SK-N-SH (cell line): ENCODE measurements at regions not wholly inside any gene's neighbourhood (a gene's known extent, or its start where the extent isn't known, plus 50 kb on each side); places are given as distances from the start of the nearest gene placed in this dataset.
"Not testable (repeated sequence)": the region's sequence is repeated elsewhere in the genome, so short reads cannot be mapped to it uniquely, and the experiment has no call there.

Experiments
- CTCF ChIA-PET: fragments of 300-600, 350-600 bp; formaldehyde crosslinking; extraction: SDS; loops from one replicate; lab custom pipeline; 2021; lab: Yijun Ruan, JAX
- POLR2A ChIA-PET: fragments of 350-600 bp; sonication (Branson Sonifier 250); formaldehyde crosslinking; extraction: SDS; loops from one replicate; lab custom pipeline; 2020; ENCODE audit warnings: antibody characterized with exemption, inconsistent platforms; lab: Yijun Ruan, JAX
- DNase-seq: peaks from one replicate; pipeline ENCODE4 v3.0.0; 2012
- H2AFZ ChIP-seq: fragments of 200-600 bp; sonication (generic); 2 replicates; pipeline ENCODE4 v1.8.1; 2016; ENCODE audit warnings: antibody characterized with exemption, mild to moderate bottlenecking, low read depth
- H3F3A ChIP-seq: fragments of 200-600 bp; sonication (generic); replicated peaks from 2 replicates; pipeline ENCODE3; 2016; ENCODE audit warnings: antibody characterized with exemption, mild to moderate bottlenecking; ENCODE audit not compliant: insufficient read depth
- H3K27ac ChIP-seq, 2 experiments: fragments of 200-500 bp in 1 of 2; fragments of 200-600 bp in 1 of 2; sonication (Bioruptor generic) in 1 of 2; sonication (generic), shearing (Covaris generic) in 1 of 2; 2 replicates each; pipeline versions ENCODE4 v1.5.1 to v1.6.1; 2014 to 2016; ENCODE audit warnings: low read depth in 2 of 2, inconsistent platforms in 1 of 2, low read length in 1 of 2, mild to moderate bottlenecking in 1 of 2, mixed read lengths in 1 of 2
- H3K27me3 ChIP-seq: fragments of 200-600 bp; sonication (generic), shearing (Covaris generic); 2 replicates; pipeline ENCODE4 v1.6.1; 2016; ENCODE audit warnings: mixed run types; ENCODE audit not compliant: insufficient read depth
- H3K36me3 ChIP-seq, 2 experiments: fragments of 200-500 bp in 1 of 2; fragments of 200-600 bp in 1 of 2; sonication (Bioruptor generic) in 1 of 2; sonication (generic) in 1 of 2; replicated peaks in 1 of 2; 2 replicates each; pipeline versions ENCODE3 to v1.5.1; 2014 to 2016; ENCODE audit warnings: low read length in 1 of 2, mild to moderate bottlenecking in 1 of 2; ENCODE audit not compliant: insufficient read depth in 2 of 2, control insufficient read depth in 1 of 2
- H3K4me1 ChIP-seq, 2 experiments: fragments of 200-500 bp in 1 of 2; fragments of 200-600 bp in 1 of 2; sonication (Bioruptor generic) in 1 of 2; sonication (generic), shearing (Covaris generic) in 1 of 2; 2 replicates each; pipeline versions ENCODE4 v1.5.1 to v1.6.1; 2014 to 2016; ENCODE audit warnings: low read depth in 1 of 2, low read length in 1 of 2, mixed run types in 1 of 2; ENCODE audit not compliant: insufficient read depth in 2 of 2, control insufficient read depth in 1 of 2
- H3K4me2 ChIP-seq: fragments of 200-600 bp; sonication (generic), shearing (Covaris generic); 2 replicates; pipeline ENCODE4 v1.6.1; 2017; ENCODE audit warnings: mixed run types
- H3K4me3 ChIP-seq, 2 experiments: fragments of 200-500 bp in 1 of 2; fragments of 200-600 bp in 1 of 2; sonication (Bioruptor generic) in 1 of 2; sonication (generic), shearing (Covaris generic) in 1 of 2; 2 replicates each; pipeline versions ENCODE4 v1.5.1 to v1.8.1; 2014 to 2016; ENCODE audit warnings: low read depth in 2 of 2, inconsistent platforms in 1 of 2, low read length in 1 of 2, mild to moderate bottlenecking in 1 of 2, mixed read lengths in 1 of 2, moderate library complexity in 1 of 2
- H3K79me2 ChIP-seq: fragments of 200-600 bp; sonication (generic); 2 replicates; pipeline ENCODE4 v1.8.1; 2017; ENCODE audit warnings: mild to moderate bottlenecking; ENCODE audit not compliant: insufficient read depth
- H3K9ac ChIP-seq: fragments of 200-600 bp; sonication (generic); 2 replicates; pipeline ENCODE4 v1.6.1; 2017; ENCODE audit warnings: mixed run types
- H3K9me2 ChIP-seq: fragments of 200-600 bp; sonication (generic); 2 replicates; pipeline ENCODE4 v1.6.1; 2017; ENCODE audit warnings: mixed run types
- H3K9me3 ChIP-seq: fragments of 200-600 bp; sonication (generic); 2 replicates; pipeline ENCODE4 v1.6.1; 2017; ENCODE audit warnings: mixed run types, mild to moderate bottlenecking, moderate library complexity
- H4K20me1 ChIP-seq: fragments of 200-600 bp; sonication (generic); 2 replicates; pipeline ENCODE4 v1.6.1; 2017; ENCODE audit warnings: mild to moderate bottlenecking, mixed run types; ENCODE audit not compliant: insufficient read depth
- ELF1 ChIP-seq: IDR thresholded peaks from 2 replicates; pipeline ENCODE4 v1.4.0; 2012
- EP300 ChIP-seq, 2 experiments: IDR thresholded peaks; 2 replicates each; pipeline versions ENCODE4 v1.4.0 to v1.6.1; 2012; ENCODE audit warnings: borderline replicate concordance in 1 of 2, low read depth in 1 of 2, low read length in 1 of 2
- FOSL2 ChIP-seq: IDR thresholded peaks from 2 replicates; pipeline ENCODE4 v1.4.0; 2012; ENCODE audit warnings: low read depth, mild to moderate bottlenecking, moderate library complexity, borderline replicate concordance
- JUND ChIP-seq: IDR thresholded peaks from 2 replicates; pipeline ENCODE4 v1.4.0; 2012
- RFX5 ChIP-seq: IDR thresholded peaks from 2 replicates; pipeline ENCODE4 v1.6.1; 2012; ENCODE audit warnings: mild to moderate bottlenecking, improper control_type of control experiment, low read length
- SIN3A ChIP-seq: IDR thresholded peaks from 2 replicates; pipeline ENCODE4 v1.6.1; 2012; ENCODE audit warnings: low read depth, mild to moderate bottlenecking, low read length, moderate library complexity, borderline replicate concordance
- WGBS: methylation state at CpG from one replicate; pipeline ENCODE4 v1.1.6; 2017; ENCODE audit warnings: low lambda C conversion rate; 5-methylcytosine and 5-hydroxymethylcytosine counted together
- TF ChIP-seq, protein P1 (sequence below): fragments of 200-600 bp; sonication (generic); IDR thresholded peaks from 2 replicates; pipeline ENCODE4 v1.6.1; 2017; ENCODE audit warnings: antibody characterized with exemption, mild to moderate bottlenecking, moderate library complexity
- TF ChIP-seq, protein P2 (sequence below): IDR thresholded peaks from 2 replicates; pipeline ENCODE4; 2012
- TF ChIP-seq, protein P3 (sequence below): IDR thresholded peaks from 2 replicates; pipeline ENCODE4 v1.4.0; 2012; ENCODE audit warnings: low read depth, borderline replicate concordance
- TF ChIP-seq, protein P4 (sequence below): fragments of 150-350 bp; IDR thresholded peaks from 2 replicates; pipeline ENCODE4 v1.6.1; 2017; ENCODE audit warnings: antibody characterized with exemption, low read length, low read depth, borderline replicate concordance

DNA sequence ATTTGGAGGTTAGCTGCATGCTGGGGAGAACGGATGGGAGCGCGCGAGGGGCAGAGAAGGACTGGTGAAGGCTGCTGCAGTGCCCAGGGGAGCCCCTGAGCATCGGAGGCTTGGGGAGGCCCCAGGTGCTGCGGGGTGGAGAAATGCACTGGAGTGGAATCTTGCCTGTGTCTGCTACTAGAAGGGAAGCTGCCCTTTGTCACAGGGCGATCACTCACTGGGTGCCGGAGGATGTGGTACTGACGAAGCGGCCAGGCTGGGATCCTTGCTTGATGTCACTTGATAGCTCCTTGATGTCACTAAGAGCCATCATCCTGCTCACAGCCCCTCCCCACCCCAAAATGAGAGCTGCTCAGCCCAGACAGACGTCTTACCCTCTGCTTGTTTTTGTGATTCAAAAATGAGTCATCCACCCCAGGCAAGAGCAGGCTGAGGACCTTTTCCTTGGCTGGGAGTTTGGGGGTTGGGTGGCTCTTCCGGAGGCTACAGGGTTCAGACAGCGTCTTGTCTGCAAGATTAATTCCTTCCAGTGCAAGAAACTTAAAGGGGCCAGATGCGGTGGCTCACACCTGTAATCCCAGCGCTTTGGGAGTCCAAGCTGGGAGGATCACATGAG lies 62.6 kb upstream of the PMEPA1 start (continued):
- TF ChIP-seq EP300 (IDR thresholded peaks at IDR 0.05; ENCODE audit: borderline replicate concordance in 1 of 2, low read depth in 1 of 2, low read length in 1 of 2) (peak in 1 of 2 experiments; percentile 48; a peak in 1 of 4 replicates), SIN3A (no peak)
- TF ChIP-seq, protein P1, sequence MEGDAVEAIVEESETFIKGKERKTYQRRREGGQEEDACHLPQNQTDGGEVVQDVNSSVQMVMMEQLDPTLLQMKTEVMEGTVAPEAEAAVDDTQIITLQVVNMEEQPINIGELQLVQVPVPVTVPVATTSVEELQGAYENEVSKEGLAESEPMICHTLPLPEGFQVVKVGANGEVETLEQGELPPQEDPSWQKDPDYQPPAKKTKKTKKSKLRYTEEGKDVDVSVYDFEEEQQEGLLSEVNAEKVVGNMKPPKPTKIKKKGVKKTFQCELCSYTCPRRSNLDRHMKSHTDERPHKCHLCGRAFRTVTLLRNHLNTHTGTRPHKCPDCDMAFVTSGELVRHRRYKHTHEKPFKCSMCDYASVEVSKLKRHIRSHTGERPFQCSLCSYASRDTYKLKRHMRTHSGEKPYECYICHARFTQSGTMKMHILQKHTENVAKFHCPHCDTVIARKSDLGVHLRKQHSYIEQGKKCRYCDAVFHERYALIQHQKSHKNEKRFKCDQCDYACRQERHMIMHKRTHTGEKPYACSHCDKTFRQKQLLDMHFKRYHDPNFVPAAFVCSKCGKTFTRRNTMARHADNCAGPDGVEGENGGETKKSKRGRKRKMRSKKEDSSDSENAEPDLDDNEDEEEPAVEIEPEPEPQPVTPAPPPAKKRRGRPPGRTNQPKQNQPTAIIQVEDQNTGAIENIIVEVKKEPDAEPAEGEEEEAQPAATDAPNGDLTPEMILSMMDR, result no peak
- TF ChIP-seq, protein P2, sequence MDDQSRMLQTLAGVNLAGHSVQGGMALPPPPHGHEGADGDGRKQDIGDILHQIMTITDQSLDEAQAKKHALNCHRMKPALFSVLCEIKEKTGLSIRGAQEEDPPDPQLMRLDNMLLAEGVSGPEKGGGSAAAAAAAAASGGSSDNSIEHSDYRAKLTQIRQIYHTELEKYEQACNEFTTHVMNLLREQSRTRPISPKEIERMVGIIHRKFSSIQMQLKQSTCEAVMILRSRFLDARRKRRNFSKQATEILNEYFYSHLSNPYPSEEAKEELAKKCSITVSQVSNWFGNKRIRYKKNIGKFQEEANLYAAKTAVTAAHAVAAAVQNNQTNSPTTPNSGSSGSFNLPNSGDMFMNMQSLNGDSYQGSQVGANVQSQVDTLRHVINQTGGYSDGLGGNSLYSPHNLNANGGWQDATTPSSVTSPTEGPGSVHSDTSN, result peak; percentile 52
- TF ChIP-seq, protein P3, sequence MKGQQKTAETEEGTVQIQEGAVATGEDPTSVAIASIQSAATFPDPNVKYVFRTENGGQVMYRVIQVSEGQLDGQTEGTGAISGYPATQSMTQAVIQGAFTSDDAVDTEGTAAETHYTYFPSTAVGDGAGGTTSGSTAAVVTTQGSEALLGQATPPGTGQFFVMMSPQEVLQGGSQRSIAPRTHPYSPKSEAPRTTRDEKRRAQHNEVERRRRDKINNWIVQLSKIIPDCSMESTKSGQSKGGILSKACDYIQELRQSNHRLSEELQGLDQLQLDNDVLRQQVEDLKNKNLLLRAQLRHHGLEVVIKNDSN, result no peak

DNA sequence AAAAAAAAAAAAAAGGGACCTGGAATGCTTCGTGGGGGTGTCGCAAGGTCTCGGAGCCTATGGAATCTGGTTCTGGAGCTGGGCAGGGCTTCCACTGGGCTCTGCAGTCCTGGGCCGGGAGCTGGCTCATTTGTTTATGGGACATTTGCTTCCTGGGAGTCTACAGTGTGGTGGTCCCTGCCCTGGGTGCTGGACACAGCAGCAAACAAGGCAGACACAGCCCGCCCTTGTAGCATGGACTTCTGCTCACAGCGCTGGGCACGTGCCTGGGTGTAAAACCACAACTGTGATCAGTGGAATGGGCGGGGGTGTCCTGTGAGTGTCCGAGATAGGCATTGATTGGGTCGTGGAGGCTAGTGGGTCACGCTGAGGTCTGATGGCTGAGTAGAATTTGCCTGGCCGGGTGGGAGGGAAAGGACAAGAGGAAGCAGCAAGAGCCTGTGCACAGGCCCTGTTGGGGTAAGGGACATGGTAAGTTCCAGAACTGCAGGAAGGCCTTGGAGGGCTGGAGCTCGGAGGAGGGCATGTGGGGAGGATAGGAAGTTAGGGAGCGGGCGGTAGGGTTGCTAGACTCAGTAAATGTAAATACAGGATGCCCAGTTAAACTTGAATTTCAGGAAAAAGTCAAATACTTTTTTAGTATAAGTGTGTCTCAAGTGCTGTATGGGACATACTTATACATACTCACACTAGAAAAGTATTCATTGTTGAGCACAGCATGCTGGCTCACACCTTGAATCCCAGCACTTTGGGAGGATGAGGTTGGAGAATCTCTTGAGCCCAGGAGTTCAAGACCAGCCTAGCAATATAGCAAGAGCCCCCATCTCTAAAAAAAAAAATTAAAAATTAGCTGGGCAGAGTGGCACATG lies 61.3 kb upstream of the PMEPA1 start:
- Histone ChIP-seq H3K4me3 (no peak overlapping the region), H3K27ac (no peak overlapping the region), H3K9ac (no peak overlapping the region), H3K4me1 (no peaks in the 10 kb centered on the region; a peak in 2 of 4 replicates), H3K9me3 (no peaks in the 10 kb centered on the region), H3F3A (peaks cover 8% of the 10 kb centered on the region), H3K9me2 (no peaks in the 10 kb centered on the region), H3K4me2 (no peak overlapping the region), H3K27me3 (no peaks in the 10 kb centered on the region), H3K36me3 (no peaks in the 10 kb centered on the region), H2AFZ (no peak overlapping the region), H4K20me1 (no peaks in the 10 kb centered on the region), H3K79me2 (no peaks in the 10 kb centered on the region)
- DNase-seq, result no peak
- ChIA-PET POLR2A (no interaction called here), CTCF (no interaction called here)
- 91% methylated on average over 15 of the region's 15 CpGs for WGBS
- TF ChIP-seq RFX5 (no peak), ELF1 (no peak), JUND (no peak), FOSL2 (no peak), EP300 (IDR thresholded peaks at IDR 0.05; ENCODE audit: borderline replicate concordance in 1 of 2, low read depth in 1 of 2, low read length in 1 of 2) (no peak)
- TF ChIP-seq, protein P4, sequence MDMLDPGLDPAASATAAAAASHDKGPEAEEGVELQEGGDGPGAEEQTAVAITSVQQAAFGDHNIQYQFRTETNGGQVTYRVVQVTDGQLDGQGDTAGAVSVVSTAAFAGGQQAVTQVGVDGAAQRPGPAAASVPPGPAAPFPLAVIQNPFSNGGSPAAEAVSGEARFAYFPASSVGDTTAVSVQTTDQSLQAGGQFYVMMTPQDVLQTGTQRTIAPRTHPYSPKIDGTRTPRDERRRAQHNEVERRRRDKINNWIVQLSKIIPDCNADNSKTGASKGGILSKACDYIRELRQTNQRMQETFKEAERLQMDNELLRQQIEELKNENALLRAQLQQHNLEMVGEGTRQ, result no peak
- TF ChIP-seq, all 33 proteins: peak for 0

DNA sequence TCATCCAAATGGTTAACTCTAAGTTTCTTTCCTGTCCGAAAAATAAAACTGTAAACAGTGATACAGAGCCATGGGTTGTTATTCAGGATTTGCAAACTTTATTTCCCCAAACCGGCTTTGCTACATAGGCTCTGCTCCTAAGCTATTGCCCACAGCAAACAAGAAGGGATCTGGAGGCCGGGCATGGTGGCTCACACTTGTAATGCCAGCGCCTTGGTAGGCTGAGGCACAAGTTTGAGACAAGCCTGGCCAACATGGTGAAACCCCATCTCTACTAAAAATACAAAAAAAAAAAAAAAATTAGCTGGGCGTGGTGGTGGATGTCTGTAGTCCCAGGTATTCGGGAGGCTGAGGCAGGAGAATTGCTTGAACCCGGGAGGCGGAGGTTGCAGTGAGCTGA lies 60.6 kb upstream of the PMEPA1 start:
- H3K4me3 ChIP-seq, POLR2A ChIA-PET, H3F3A ChIP-seq, DNase-seq, H4K20me1 ChIP-seq, H3K9me2 ChIP-seq, H3K9ac ChIP-seq, H3K36me3 ChIP-seq, H3K27me3 ChIP-seq, H3K4me2 ChIP-seq, H2AFZ ChIP-seq, H3K79me2 ChIP-seq, H3K9me3 ChIP-seq, H3K4me1 ChIP-seq, H3K27ac ChIP-seq: not testable (repeated sequence)
- CTCF ChIA-PET, result interaction anchor here (0.7 kb wide), 1 partner anchor 68 kb away, joined by 3 read pairs; no protein-coding TSS in a partner anchor
- WGBS, result 92% methylated on average over 8 of the region's 8 CpGs
